ENCODE measurements at regions not wholly inside any gene's neighbourhood (a gene's known extent, or its start where the extent isn't known, plus 50 kb on each side); places are given as distances from the start of the nearest gene placed in this dataset.

GRCh38 chr5:158380661-158381060, 521.7 kb upstream of the CLINT1 start:
- DNase-seq (ENCODE audit: insufficient read length, low spot score) (no peak), FAIRE-seq (no peak)

- FAIRE-seq (no peak), DNase-seq (ENCODE audit: insufficient read length, low spot score) (no peak)
Observed at GRCh38 chr5:158378931-158379330, 520.0 kb upstream of the CLINT1 start.

DNA sequence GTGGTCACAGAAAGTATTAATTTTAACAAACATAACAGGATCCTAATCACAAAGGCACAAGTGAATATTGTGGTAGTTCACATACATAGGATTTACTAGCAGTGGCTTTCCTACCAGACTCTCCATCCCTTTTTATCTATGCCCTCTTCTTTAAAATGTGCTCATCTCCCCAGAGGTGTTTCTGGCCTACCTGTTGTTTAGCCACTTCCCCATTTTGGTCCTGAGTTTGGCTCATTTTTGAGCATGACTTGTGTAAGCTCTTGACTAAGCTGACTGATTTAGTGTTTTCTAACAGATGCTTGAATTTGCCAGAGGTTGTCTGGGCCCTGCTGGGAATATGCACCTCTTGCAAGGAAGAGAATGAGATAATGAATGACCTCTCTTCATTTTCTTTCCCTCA, 517.7 kb upstream of the CLINT1 start:
- no peak for FAIRE-seq

GRCh38 chr5:158375531-158375930, 516.6 kb upstream of the CLINT1 start:
- DNase-seq (ENCODE audit: insufficient read length, low spot score) (no peak), FAIRE-seq (no peak)

More for the DNA sequence above, 517.7 kb upstream of the CLINT1 start:
- DNase-seq (ENCODE audit: insufficient read length, low spot score) = no peak

- FAIRE-seq (no peak), DNase-seq (ENCODE audit: insufficient read length, low spot score) (no peak)
Observed at GRCh38 chr5:158373608-158374395, 514.9 kb upstream of the CLINT1 start.

DNA sequence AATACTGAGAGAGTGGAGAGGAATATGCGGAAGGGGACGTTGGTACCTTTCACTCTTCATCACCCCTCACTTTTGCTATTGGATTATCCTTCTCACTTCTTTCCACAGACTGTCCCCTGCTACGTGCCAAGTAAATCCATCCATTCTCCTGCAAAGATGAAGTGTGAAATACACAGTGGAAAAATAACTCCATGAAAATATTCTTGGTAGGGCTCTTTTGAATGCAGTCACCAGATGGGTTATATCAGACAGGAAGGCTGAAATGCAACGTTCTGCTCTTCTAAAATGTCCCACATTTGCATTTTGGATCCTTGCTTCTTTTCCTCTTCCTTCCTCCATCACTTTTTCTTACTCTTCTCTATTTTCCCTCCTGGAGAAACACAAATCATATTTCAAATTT, 510.3 kb upstream of the CLINT1 start:
- DNase-seq (ENCODE audit: insufficient read length, low spot score) (no peak), FAIRE-seq (no peak)

GRCh38 chr5:158368686-158369085, 509.7 kb upstream of the CLINT1 start:
- FAIRE-seq (no peak), DNase-seq (ENCODE audit: insufficient read length, low spot score) (no peak)

DNA sequence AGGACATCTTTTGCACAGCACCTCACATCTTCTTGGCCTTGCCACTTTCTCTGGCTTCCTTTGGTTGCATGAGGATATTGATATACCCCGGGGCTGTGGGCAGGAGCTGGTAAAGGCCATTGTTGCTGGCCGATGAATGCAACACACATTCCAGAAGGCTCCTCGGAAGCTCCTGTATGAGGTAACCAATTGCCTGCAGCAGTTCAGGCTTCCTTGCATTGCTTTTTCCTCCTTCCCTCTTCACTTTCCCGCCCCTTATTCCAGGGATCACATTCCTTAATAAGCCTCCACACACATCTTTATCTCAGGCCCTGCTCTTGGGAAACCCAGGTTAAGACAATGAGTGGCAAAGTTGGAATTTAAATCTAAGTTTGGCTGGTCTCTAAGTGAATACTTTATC, 505.4 kb upstream of the CLINT1 start:
- DNase-seq (ENCODE audit: insufficient read length, low spot score) (no peak), FAIRE-seq (no peak)

- DNase-seq (ENCODE audit: insufficient read length, low spot score) = no peak
- no peak for FAIRE-seq
Observed at GRCh38 chr5:158354958-158355357, 496.0 kb upstream of the CLINT1 start.

- DNase-seq (ENCODE audit: insufficient read length, low spot score) (no peak), FAIRE-seq (no peak)
Observed at GRCh38 chr5:158351485-158352125, 492.7 kb upstream of the CLINT1 start.

DNA sequence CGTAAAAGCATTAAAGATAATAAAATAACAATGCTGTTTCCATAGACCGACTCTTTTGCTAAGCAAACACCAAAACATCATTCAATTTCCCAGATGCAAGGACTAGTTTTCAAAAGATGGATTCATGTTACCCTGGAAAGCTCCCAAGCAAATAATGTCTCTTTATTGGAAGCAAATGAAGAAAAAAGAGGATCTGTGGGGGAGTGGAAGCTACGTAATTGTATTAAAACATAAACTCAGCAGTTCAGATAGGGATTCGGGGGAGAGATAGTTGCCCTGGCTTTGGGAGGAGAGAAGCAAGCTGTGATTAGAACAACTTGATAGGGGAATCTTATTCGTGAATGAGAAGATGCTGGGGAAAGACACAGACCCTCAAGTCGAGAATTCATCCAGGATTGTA, 491.0 kb upstream of the CLINT1 start:
- no peak for DNase-seq (ENCODE audit: insufficient read length, low spot score)
- no peak for FAIRE-seq

GRCh38 chr5:158344376-158344775, 485.4 kb upstream of the CLINT1 start:
- DNase-seq (ENCODE audit: insufficient read length, low spot score) = no peak
- no peak for FAIRE-seq

- FAIRE-seq (no peak), DNase-seq (ENCODE audit: insufficient read length, low spot score) (no peak)
Observed at GRCh38 chr5:158340608-158341007, 481.7 kb upstream of the CLINT1 start.

GRCh38 chr5:158326256-158326655, 467.3 kb upstream of the CLINT1 start:
- DNase-seq (ENCODE audit: insufficient read length, low spot score) (no peak), FAIRE-seq (no peak)

DNA sequence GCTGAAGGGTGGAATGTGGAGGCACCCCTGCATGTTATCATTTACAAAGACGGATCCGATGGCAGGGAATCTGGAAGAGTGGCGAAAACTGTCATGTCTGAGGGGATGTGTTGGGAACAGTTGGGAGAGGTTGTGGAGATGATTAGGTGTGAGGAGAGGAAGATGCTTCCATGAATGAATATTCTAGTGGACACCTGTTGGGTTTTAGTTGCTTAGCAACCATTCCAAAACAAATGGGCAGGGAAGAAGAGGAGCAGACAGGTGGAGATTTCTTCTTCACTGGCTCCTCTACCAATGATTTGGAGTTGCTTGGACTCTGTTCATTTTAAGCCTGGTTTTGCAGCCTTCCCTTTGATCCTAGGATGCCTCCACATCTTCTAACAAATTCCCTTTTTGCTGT, 465.3 kb upstream of the CLINT1 start:
- FAIRE-seq = no peak
- DNase-seq (ENCODE audit: insufficient read length, low spot score) = no peak

GRCh38 chr5:158322620-158323019, 463.7 kb upstream of the CLINT1 start:
- DNase-seq (ENCODE audit: insufficient read length, low spot score) (no peak), FAIRE-seq (no peak)

- DNase-seq (ENCODE audit: insufficient read length, low spot score) (no peak), FAIRE-seq (no peak)
Observed at GRCh38 chr5:158320934-158321333, 462.0 kb upstream of the CLINT1 start.

- FAIRE-seq (no peak), DNase-seq (ENCODE audit: insufficient read length, low spot score) (no peak)
Observed at GRCh38 chr5:158320178-158320674, 461.3 kb upstream of the CLINT1 start.

DNA sequence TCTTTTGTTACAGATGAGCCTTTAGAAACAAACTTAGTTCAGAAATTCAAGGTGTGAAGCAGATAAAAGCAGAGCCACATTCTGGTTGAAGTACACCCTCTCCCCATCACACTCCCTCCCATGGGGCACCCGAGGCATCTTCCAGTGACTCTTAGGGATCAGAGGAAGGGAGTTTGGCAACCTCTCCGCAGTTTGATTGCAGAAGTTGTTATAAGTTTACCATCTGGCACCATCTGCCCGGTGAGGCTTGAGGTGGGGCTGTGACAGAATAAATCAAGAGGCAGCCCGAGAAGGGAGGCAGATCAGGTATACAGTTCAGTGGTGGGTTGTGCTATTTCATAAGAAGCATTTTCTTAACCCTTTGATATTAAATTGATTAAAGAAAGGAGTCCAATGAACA, 458.6 kb upstream of the CLINT1 start:
- DNase-seq (ENCODE audit: insufficient read length, low spot score) (no peak), FAIRE-seq (no peak)

GRCh38 chr5:158313733-158314464, 455.0 kb upstream of the CLINT1 start:
- no peak for FAIRE-seq
- no peak for DNase-seq (ENCODE audit: insufficient read length, low spot score)

GRCh38 chr5:158313027-158313732, 454.2 kb upstream of the CLINT1 start:
- DNase-seq (ENCODE audit: insufficient read length, low spot score) (no peak), FAIRE-seq (no peak)
